GM18907 (cell line): ENCODE measurements at regions not wholly inside any gene's neighbourhood (a gene's known extent, or its start where the extent isn't known, plus 50 kb on each side); places are given as distances from the start of the nearest gene placed in this dataset.
A peak's percentile ranks its signal among the peaks of the same experiment; 100 is the strongest.
"Not testable (repeated sequence)": the region's sequence is repeated elsewhere in the genome, so short reads cannot be mapped to it uniquely, and the experiment has no call there.

ENCODE experiments used
- ATAC-seq: cut with Tn5 transposase; IDR thresholded peaks from one replicate; pipeline ENCODE4 v1.9.1; 2021; ENCODE audit warnings: mild to moderate bottlenecking, moderate library complexity; ENCODE audit not compliant: unreplicated experiment

DNA sequence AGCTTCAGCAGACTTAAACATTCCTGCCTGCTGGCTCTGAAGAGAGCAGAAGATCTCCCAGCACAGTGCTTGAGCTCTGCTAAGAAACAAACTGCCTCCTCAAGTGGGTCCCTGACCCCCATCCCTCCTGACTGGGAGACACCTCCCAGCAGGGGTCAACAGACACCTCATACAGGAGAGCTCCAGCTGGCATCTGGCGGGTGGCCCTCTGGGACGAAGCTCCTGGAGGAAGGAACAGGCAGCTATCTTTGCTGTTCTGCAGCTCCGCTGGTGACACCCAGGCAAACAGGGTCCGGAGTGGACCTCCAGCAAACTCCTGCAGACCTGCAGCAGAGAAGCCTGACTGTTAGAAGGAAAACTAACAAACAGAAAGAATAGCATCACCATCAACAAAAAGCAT, 139.3 kb downstream of the ATXN7L3B start:
- not testable (repeated sequence) for ATAC-seq

DNA sequence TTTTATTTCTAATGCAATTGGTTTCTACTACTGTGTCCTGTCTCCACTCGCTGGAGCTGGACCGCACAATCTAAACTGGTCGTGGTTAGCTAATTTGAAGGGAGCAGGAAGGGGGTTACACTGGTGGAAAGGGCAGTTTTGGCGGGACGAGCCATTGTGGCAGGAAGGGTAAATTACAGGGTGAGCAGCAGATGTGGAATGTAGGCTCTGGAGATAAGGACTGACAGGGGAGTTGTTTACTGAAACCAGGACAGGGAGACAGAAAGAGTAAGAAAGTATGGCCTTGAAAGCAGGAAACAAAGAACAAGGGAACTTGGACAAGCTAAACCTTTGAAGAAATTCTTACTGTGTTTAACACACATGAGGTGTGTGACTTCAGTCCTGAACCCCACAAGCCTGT, 147.8 kb downstream of the ATXN7L3B start:
- ATAC-seq = no peak

DNA sequence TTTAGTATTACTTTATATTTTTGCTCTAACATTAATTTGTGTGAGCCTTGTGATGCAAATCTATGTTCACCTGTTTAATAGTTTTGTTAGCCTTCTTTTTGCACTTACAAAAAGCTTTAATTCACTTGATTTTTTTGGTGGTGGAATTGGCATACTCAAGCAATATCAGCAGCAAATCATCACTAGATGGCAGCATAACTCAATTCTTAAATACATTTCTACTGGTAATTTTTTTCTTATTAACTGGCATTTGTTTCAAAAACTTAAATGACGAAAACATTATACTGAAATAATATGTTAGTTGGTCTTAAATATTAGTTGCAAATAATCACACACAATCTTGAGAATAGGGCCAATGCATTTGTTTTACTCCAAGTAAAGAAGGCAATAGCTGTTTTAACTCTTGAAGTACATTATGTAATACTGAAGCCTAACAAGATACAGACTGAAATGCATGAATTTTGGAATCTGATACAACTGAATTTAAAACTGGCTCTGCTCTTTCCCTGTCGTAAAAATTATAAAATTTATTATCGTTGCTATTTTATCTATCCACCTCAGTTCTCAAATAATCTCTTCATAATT, 151.5 kb downstream of the ATXN7L3B start:
- peak; percentile 54 for ATAC-seq

DNA sequence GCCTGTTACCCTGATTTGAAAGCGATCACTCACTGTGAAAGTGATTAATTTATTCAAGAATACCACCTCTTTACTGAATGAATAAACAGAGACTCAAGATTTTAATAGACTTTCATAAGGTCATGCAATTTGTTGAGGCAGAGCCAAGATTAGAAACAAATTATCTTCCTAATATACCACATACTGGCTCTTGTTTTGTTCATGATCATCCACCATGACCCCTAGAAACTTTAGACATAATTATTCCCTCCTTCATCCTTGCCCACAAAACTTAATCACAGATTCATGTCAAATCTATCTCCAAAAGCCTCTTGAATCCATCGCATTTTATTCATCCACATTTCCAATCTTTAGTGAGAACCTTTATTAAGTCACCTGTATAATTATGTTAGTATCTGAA, 152.3 kb downstream of the ATXN7L3B start:
- no peak for ATAC-seq

DNA sequence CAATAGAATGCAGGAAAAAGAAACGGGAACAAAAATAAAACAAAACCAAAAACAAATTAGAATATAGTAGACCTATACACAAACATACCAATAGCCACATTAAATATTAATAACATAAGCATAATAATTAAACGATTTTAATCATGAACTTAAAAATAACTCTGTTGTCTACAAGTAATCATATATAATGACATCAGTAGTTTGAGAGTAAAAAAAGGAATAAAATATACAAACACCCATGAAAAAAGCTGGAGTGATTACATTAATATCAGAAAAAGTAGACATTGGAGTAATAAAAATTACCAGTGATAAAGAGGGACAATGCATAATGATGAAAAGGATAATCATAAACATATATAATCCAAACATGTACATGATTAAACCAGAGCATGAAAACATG, 181.8 kb downstream of the ATXN7L3B start:
- no peak for ATAC-seq

DNA sequence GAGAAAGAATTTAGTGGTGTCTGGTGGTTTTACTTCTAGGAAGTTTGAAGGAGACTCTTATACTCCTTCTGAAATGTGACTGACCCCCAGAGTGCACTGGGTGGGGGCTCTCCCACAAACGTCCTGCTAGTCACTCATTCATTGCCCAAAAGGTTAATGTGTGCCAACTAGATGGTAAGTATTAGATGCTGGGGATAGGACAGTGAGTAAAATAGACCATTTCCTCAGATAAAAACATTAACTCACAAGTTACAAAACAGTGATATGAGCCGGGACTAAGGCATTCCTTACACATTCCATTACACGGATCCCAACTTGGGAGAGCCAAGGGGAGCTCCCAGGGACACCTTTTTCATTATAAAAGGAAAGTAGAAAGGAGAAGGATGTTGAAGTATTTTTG, 185.1 kb downstream of the ATXN7L3B start:
- peak; percentile 92 for ATAC-seq

DNA sequence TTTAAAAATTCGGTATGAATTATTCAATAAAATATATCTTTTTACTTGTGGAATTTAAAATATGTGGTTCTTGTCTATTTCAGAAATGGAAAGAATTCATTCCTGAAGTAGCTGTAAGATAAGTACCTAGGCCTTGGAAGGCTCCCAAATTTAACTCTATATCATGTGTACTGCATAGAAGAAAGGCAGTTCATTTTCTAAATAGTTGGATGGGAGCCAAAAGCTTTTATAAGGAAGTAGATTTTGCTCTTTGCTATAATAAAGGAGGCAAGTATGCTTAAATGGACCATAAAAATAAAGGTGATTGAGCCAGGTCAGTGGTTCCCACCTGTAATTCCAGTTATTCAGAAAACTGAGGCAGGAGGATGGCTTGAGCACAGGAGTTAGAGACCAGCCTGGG, 187.5 kb downstream of the ATXN7L3B start:
- ATAC-seq = no peak

DNA sequence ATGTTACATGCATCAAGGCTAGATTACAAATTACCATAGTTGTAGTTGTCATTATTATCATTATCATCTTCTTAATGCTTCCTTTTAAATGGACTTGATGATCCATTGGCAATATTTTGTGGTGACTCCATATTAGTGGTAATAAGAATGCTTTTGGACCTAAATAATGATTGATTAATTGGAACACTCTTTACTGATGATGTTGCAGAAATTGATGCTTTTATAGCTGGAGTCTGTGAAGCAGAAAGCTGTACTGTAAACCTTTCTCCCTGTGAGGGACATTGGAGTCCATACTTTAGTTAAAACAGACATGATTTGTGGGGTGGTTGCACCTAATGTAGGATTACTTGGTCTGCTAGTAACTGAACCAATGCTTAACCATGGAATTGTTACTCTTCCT, 190.4 kb downstream of the ATXN7L3B start:
- ATAC-seq = no peak

DNA sequence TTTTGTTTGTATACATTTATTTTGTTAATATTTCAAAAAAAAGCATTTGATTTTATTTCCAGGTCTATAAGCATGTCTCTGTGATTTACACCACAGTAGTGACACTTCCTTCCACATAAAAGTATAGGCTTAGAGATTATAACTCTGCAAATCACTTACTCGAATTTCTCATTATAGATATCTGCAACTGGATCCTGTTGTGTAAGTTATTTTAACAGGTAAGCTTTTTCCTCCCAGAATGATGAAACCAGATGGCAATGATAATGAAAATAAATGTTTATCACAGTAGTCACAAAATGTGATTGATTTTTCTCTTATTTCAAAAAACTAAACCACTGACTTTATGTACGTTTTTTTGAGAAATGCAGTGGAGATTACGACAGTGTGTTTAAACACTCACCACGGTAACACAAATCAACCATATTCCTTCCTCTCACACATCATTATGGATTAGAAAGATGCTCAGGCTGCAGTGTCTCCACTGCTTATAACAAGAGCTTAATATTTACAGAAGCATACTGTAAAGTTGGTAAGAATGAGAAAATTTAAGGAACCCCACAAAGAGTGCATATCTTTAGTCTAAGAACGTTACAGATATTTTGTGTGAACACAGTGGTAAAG, 194.6 kb downstream of the ATXN7L3B start:
- ATAC-seq = no peak

DNA sequence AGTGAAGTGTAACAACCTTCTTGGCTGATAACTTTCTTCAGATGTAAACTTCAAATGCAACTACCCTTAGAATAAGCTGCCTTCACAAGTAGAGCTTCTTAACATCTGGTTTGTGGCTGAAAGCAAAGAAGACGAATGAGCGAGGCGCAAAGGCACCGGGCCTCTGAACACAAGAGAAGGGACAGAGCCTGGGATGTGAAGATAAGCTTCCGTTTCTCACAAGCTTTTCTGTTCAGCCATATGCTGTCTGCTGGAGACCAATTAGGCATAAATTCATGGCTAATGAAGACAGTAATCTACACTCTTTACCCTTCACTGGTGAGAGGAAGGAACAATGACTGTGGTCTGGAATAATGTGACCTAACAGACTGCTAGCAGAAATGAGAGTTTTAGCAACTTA, 195.2 kb downstream of the ATXN7L3B start:
- no peak for ATAC-seq

DNA sequence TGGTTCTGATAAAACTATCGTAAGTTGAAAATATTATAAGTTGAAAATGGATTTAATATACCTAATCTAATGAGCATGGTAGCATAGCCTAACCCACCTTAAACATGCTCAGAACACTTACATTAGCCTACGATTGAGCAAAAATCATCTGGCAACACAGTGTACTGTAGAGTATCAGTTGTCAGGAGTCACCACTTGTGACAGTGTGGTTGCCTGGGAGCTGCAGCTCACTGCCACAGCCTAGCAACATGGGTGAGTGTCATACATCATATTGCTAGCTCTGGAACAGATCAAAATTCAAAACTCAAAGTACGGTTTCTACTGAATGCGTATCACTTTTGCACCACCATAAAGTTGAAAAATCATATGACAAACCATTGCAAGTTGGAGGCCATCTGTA, 203.5 kb downstream of the ATXN7L3B start:
- no peak for ATAC-seq

DNA sequence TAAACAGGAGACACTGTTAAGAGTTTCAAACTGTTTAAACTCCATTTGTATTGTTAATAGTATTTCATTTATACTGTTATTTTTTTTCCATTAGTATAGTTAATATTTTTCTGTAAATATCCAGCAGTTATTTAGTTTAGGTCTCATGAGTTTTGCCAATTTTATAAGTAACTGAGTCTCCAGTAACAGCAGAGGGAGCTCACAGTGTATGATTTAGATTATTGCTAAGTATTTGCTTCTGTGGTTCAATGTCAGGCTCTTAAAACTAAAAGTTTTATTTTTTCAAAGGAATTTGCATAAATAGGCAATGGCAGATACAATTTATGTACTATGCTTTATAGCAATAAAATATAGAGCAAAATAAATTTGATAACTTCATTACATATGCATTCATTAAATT, 209.7 kb downstream of the ATXN7L3B start:
- no peak for ATAC-seq

DNA sequence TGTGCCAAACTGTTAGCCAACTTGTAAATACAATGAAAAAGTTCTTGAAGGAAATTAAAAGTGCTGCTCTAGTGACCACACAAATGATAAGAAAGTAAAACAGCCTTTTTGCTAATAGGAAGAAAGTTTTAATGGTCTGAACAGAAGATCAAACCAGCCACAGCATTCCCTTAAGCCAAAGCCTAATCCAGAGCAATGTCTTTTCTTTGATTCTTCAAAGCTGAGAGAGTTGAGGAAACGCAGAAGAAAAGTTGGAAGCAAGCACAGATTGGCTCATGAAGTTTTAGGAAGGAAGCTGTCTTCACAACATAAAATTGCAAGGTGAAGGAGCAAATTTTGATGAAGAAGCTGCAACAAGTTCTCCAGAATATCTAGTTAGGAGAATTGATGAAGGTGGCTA, 213.8 kb downstream of the ATXN7L3B start:
- no peak for ATAC-seq

DNA sequence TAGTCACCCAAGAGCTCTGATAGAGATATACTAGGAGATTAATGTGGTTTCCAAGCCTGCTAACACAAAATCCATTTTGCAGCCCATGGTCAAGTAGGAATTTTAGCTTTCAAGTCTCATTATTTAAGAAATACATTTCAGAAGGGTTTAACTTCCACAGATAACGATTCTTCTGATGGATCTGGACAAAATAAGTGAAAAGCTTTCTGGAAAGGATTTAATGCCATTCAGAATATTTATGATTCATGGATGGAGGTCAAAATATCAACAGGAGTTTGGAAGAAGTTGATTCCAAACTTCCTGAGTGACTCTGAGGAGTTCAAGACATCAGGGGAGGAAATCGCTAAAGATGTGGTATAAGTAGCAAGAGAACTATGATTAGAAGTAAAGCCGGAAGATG, 214.6 kb downstream of the ATXN7L3B start:
- ATAC-seq = no peak

DNA sequence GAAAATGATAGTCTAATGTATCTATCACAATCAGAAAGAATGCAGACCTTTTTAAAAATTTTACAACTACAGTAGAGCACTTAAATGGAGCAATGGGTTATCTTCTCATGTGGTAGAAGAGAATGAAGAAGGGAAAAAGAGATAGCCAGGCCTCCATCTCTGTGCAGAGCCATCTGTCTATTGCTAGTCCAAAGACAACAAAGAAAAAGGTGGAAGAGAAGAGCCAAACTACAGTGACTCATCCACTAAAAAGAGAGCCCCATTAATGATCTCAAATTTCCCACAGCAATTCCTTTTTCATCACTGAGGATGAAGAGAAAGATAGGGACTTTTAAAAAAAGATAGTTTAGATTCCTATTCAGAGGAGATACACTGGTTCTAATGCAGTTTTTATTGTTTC, 232.9 kb downstream of the ATXN7L3B start:
- ATAC-seq = no peak

DNA sequence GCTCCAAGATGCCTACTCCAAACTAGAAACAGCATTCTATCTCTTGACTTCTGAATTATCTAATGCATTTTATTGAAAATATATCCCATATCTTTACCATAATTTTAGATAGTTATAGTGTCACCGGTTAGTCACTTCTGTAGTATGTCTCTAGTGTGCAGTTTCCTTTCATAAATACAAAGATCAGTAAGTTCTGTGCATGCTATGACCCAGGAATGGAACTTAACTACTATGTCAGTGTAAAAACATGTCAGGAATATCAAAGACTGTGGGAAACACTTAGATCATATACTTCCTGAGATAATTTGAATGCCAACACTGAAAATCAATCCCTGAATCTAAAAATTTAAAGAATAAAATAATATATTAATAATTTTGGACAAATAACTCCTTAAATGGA, 237.6 kb downstream of the ATXN7L3B start:
- ATAC-seq = no peak

DNA sequence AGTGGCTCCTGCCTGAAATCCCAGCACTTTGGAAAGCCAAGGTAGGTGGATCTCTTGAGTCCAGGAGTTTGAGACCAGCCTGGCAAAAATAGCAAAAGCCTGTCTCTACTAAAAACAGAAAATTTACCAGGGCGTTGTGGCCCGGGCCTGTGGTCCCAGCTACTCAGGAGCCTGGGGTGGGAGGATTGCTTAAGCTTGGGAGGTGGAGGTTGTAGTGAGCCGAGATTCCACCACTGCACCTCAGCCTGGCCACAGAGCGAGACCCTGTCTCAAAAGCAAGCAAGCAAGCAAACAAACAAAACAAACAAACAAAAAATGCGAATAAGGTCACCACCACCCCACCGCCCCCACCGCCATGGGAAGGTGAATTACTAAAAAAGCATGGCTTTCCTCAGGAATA, 238.7 kb downstream of the ATXN7L3B start:
- no peak for ATAC-seq

DNA sequence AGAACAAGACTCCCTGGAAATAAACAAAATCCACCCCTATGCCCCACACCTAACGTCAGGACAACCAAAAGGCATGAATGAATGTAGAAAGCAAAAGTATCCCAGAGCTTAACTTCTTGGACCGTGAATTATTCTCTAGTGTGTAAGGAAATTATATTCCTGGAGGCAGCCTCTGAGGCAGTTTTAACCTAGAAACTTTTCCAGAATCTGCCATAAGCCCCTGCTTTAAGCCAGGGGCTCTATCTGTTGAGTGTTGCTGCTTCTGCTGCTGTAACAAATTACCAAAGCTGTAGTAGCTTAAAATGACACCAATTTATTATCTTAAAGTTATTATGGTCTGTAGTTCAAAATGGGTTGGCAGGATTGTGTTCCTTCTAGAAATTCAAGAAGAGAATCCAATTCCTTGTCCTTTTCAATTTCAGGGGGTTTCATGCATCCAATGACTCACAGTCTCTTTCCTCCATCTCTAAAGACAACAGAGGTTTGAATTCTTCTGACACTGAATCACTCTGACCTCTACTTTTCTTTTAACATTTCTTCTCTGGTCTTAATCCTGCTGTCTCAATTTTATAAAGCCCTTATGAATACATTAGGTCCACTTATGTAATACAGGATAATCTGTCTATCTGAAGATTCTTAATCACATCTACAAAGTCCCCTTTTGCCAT, 242.7 kb downstream of the ATXN7L3B start:
- no peak for ATAC-seq

DNA sequence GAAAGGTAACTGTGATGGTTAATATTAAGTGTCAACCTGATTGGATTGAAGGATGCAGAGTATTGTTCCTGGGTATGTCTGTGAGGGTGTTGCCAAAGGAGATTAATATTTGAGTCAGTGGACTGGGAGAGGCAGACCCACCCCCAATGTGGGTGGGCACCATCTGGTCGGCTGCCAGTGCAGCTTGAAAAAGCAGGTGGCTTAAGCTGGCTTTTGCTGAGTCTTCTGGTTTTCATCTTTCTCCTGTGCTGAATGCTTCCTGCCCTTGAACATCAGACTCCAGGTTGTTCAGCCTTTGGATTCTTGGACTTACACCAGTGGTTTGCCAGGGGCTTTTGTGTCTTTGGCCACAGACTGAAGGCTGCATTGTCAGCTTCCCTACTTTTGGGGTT, 243.2 kb downstream of the ATXN7L3B start:
- ATAC-seq = not testable (repeated sequence)

DNA sequence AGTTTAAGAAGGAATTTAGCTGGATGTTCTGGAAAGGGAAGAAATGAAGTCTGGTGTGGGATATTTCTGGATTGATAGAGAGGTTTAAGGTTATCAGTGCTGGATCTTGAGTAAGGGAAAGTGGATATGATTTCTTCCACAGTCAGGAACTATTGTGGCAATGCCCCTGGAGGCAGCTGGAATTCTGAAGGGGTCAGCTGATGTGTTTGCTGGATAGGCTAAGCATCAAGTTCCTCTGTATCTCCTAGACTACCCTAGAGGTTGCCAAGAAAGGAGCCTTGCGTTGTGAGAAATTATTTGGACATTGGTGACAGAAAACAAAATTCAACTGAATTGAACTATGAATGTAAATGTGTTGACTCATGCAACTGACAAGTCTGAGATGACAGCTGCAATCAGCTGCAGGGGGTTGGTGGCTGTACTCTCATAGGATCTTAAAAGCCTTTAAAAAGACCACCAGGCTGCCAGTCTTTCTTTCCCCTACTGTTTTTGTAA, 244.4 kb downstream of the ATXN7L3B start:
- no peak for ATAC-seq

DNA sequence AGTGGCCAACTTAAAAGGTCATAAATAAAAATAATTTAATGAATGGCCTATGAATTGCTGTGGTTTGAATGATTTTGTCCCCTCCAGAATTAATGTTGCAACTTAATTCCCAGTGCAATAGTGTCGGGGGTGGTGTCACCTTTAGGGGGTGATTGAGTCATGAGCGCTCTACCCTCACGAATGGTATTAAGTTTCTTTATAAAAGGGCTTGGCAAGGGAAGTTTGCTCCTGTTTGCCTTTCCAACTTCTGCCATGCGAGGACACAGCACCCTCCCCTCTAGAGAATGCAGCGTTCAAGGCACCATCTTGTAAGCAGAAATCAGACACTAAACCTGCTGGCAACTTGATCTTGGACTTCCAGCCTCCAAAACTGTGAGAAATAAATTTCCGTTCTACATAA, 253.3 kb downstream of the ATXN7L3B start:
- ATAC-seq = no peak

DNA sequence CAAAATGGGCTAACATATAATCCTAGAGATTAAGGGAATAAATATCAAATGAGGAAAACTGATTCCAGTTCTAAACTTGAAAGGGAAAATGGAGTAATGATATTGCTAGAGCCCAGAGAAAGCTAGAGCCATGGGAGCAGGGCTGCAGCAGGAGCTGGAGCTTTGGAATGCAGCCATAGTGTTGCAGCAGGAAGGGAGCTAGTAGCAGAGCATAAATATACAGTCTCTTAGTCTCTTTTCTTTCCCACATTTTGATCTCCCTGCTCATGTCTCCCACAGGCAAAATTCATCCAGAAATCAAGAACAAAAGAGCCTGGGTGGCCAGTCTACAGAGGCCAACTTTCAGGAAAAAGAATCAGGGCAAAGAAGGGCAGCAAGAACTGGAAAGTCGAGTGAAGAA, 253.7 kb downstream of the ATXN7L3B start:
- ATAC-seq = no peak
